Adrenal gland (tissue), 5 donors: ENCODE measurements at regions not wholly inside any gene's neighbourhood (a gene's known extent, or its start where the extent isn't known, plus 50 kb on each side); places are given as distances from the start of the nearest gene placed in this dataset.

Source experiments
- POLR2A ChIP-seq, 2 donors: fragments of 450-650 bp; IDR thresholded peaks; one replicate each; pipeline ENCODE4 v1.6.1; 2017; ENCODE audit warnings: antibody characterized with exemption in 2 of 2, mild to moderate bottlenecking in 2 of 2, moderate library complexity in 1 of 2
- TF ChIP-seq, protein P1 (sequence below), 6 experiments: fragments of 450-650 bp in 4 of 6; fragments of 200-600 bp in 2 of 6; sonication (generic) in 1 of 6; IDR thresholded peaks; 1 replicate in 5 of 6; 2 replicates in 1 of 6; pipeline versions ENCODE4 v1.5.1 to v1.8.0; 2016 to 2021; ENCODE audit warnings: antibody characterized with exemption in 6 of 6, mild to moderate bottlenecking in 2 of 6, moderate library complexity in 1 of 6
- donor health status: DM: no; HTN: no; CAD: no.

DNA sequence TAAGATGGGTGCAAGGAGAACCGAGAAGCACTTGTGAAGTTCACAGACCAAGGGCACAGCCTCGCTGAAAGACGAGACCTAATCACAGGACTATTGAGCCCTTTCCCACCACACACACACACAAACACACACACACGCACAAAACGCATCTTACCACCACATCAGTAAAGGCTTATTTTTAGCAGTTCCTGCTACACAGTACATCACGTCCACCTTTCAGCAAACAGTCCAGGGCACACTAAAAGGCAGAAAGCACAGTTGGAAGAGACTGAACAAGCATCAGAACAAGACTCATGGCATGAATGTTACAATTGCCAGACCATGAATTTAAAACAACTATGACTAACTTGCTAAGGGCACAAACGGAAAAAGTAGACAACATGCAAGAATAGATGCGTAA is 83.6 kb upstream of the MAPK10 start:
- TF ChIP-seq, protein P1, sequence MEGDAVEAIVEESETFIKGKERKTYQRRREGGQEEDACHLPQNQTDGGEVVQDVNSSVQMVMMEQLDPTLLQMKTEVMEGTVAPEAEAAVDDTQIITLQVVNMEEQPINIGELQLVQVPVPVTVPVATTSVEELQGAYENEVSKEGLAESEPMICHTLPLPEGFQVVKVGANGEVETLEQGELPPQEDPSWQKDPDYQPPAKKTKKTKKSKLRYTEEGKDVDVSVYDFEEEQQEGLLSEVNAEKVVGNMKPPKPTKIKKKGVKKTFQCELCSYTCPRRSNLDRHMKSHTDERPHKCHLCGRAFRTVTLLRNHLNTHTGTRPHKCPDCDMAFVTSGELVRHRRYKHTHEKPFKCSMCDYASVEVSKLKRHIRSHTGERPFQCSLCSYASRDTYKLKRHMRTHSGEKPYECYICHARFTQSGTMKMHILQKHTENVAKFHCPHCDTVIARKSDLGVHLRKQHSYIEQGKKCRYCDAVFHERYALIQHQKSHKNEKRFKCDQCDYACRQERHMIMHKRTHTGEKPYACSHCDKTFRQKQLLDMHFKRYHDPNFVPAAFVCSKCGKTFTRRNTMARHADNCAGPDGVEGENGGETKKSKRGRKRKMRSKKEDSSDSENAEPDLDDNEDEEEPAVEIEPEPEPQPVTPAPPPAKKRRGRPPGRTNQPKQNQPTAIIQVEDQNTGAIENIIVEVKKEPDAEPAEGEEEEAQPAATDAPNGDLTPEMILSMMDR (IDR thresholded peaks at IDR 0.05), result no peak
- TF ChIP-seq POLR2A (IDR thresholded peaks at IDR 0.05), result no peak
